ENCODE measurements at regions not wholly inside any gene's neighbourhood (a gene's known extent, or its start where the extent isn't known, plus 50 kb on each side); places are given as distances from the start of the nearest gene placed in this dataset.
"Not testable (repeated sequence)": the region's sequence is repeated elsewhere in the genome, so short reads cannot be mapped to it uniquely, and the experiment has no call there.

DNA sequence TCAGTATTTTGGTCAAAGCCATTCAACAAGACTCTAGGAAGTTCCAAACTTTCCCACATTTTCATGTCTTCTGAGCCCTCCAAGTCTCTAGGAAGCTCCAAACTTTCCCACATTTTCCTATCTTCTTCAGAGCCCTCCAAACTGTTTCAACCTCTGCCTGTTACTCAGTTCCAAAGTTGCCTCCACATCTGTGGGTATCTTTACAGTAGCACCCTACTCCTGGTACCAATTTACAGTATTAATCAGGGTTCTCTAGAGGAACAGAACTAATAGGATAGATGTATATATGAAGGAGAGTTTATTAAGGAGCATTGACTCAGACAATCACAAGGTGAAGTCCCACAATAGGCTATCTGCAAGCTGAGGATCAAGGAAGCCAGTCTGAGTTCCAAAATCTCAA is 296.0 kb upstream of the CCL2 start:
- DNase-seq = not testable (repeated sequence)

DNA sequence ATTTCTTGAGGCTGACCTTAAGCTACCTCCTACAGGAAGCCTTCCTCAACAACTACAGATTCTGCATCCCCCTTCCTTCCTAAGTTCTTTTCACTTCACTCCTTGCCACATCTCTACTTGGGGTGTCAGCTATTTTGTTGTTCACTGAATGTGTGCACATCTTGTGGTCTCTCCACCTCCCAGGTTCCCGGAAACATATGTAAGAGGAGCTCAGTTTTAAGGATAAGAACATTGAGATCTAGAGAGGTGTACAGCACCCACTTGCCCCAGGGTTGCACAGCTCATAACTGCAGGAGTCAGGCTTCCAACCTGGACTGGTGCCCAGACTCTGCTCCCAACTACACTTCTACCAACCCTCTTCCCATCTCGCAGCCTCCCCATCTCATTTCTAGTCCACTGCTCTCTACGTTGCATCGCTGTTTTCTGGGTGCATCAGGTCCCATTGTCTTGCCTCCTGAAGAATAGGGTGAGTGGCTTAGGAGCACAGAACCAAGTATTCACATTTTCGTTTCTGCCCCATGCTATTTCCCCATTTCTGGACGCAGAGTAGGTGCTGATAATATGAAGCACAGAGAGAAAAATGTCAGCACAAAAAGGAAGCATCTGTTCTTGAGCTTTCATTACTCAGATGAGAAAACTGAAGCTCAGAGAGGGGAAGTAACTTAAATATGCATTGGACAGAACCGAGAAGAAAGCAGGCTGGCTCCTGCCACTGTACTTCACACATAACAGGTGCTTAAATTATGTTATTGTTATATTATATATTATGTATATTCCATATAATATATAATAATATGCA is 292.0 kb upstream of the CCL2 start:
- DNase-seq = no peak

DNA sequence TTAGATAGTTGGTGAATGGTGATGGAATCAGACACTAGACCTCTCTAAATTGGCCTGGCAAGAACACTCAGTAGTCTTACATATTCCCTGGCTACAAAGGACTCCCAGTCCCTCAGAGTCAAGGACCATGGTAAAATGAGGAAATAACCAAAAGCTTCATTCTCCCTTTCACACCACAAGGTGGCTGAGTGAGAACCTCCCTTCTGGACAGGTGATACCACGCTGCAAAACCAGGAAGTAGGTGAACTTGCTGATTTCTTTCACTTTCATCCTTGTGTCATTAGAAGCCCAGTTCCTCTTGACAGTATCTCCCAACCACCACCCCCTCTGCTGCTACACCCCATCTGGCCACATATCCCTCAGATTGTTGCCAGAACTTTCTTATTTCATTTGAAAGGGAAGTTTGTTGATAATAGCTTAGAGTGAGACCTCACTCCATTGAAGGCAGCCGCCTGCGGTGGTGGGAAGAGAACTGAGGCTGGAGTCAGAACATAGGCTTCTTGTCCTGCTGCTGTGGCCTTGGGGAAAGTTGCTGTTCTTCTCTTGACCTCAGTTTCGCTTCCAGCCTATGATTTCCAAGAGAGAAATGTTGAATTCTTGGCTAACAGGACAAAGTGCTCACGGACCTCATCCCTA is 290.6 kb upstream of the CCL2 start:
- no peak for DNase-seq

DNA sequence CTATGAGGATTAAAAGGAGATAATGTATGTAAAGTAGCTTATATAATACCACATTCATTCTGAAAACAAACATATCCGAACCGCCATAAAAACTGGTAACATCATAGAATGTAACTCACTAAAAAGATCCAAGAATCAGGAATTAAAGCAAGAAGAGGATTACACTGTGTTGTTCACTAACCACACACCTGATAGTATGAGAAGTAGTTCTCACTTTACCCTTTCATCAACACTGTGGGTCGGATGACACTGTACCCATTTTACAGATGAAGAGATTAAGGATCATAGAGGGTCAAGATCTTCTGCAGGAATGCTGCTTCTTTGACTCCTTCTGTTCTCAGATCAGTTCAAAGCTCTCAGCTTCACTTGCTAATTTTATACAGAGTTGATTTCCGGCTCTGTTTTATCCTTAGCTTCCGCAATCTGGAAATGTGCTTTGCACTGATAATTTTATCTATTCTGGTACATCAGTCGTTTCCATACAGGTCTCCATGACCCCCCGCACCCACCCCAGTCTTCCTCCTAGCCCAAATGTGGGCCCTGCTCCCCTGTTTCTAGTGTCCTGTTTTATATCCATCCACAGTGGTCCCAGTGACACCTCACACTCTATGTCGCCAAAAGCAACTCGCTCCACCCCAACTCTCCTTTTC is 288.6 kb upstream of the CCL2 start:
- no peak for DNase-seq

- DNase-seq = no peak
Observed at GRCh38 chr17:33967608-33968349, 287.3 kb upstream of the CCL2 start.

GRCh38 chr17:33968350-33969044 is 286.6 kb upstream of the CCL2 start:
- DNase-seq = peak; percentile 5

DNA sequence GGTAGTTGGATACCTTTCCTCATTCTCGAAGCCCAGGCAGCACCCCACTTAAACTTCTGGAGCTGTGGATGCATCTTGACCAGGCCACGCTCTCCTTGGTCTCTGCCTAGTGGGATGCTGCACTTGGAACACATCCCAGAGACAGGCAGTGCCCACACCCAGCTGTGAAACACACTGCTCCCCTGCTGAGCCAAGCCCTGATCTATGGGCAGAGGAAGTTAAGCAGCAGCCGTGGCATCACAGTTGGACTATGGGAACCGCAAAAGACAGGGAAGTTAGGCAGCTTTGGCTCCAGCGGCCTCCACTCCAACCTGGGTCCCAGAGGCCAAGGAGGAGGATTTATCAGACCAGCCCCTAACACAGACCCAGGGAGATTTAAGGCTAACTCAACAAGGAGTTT is 284.8 kb upstream of the CCL2 start:
- DNase-seq = no peak

DNA sequence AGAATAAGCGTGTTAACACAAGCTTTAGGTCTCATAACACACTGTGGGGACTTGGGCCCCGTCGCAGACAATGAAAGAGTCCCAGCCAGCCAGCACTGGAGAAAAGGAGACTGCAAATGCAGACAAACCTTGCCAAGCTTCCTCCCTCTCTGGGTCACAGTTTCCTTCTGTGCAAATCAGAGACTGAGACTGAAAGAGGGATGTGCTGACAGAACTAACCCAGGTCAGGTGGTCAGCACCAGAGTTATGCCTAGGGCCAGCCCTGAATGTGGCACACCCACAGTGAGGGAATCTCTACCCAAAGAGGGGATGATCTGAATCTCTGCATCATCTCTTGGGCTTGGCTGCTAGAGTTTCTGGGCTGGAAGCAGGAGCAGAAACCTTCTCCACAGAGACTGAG is 282.3 kb upstream of the CCL2 start:
- no peak for DNase-seq

GRCh38 chr17:33973491-33973890 is 281.6 kb upstream of the CCL2 start:
- no peak for DNase-seq

DNA sequence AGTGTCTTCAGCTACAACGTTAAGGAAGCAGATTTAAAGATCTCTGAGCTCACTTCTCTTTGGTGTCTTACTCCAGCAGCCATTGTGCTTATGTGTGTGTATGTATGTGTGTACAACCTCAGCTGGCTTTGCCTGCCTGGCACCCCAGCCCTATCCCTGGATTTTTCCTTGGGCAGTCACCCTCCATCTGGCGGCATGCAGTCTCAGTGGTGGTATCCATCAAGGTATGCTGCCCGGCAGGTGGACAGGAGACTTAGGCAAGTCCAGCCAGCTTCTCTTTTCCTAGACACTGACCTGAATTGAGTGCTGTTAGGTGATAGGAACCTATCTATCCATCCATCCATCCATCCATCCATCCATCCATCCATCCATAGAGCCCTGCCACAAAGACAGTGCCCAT is 280.8 kb upstream of the CCL2 start:
- no peak for DNase-seq

- no peak for DNase-seq
Observed at GRCh38 chr17:33976831-33977230, 278.3 kb upstream of the CCL2 start.

GRCh38 chr17:33977729-33978514 is 277.2 kb upstream of the CCL2 start:
- no peak for DNase-seq

GRCh38 chr17:33978889-33979288 is 276.2 kb upstream of the CCL2 start:
- DNase-seq = no peak

- no peak for DNase-seq
Observed at GRCh38 chr17:33980193-33980592, 274.9 kb upstream of the CCL2 start.

GRCh38 chr17:33981711-33982601 is 273.1 kb upstream of the CCL2 start:
- DNase-seq = no peak

DNA sequence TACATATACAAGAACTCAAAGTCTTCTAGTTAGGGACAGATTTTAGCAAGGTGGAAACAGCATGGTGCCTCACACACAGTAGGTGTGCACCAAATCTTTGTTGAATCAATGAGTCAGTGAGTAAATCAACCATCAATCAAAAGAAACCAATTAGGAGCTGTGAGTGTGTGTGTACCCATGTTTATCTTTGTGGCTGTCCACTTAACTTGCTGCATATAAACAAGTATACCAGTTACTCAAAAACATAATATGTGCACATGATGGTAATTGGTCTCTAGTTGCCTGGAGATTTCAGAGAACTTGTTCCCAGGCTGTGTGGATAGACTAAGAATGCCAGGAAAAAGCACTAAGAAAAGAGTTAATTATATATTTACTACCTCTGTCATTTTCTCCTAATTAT is 272.2 kb upstream of the CCL2 start:
- no peak for DNase-seq

DNA sequence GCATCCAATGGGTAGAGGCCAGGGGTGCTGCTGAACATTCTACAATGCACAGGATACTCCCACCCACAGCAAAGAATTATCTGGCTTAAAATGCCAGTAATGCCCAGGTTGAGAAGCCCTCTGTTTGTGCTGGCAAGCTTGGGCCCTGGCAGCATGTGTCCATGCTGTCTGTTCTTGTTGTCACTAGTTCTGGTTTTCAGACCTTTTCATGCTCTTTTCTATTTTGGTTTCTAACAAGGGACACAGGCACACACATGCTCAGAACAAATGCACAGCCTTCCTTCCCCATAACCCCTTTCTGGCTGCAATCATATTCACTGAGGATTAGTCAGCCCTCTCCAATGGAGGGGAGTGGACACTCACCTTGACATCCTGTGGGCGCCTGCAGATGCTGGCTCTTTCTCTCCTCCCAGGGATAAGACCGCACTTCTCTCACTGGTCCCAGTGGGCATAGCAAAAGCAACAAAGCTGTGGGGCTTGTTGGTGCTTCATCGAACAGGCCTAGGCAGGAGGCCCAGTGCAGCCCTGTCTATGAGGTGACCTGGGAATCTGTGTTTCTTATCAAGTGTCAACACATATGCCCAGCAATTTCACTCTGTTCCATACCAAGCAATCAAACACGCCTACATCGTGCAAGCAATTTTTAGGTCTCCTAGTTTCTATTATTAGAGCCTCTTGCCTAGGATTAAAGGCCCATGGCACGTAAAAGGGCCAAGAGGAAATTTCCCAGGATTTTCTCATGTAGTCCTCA is 271.1 kb upstream of the CCL2 start:
- no peak for DNase-seq

DNA sequence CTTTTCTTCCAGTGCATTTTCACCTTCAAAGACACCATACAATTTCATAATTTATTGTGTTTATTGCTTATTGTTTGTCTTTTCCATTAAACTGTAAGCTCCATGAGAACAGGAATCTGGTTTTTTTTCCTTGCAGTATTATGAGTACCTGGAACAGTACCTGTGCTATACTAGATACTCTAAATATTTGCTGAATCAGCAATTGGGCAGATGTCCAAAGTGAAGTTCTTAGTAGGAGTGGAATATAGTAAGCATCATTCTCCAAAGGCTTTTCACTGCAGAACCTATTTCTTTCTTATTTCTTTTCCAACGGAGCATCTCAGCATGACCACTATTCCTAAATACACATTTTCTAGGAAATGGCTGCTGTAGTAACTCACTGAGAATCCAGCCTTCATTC is 269.0 kb upstream of the CCL2 start:
- no peak for DNase-seq

DNA sequence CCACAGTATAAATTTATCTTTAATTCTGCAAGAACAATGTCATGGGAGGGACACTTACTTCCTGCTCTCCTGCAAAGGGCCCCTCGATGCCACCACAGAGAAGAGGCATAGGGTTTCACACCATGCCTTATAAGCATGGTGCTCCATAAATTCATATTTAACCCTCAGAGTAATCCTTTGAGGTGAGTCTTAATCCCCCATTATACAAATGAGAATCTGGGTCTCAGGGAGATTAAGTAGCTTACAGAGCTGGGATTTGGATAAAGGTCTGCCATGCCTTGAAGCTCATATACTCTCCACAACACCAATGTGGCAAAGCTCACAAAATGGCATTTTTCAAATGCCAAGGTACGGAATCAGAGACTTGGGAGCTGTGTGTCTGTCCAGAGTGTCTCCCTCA is 268.5 kb upstream of the CCL2 start:
- no peak for DNase-seq

DNA sequence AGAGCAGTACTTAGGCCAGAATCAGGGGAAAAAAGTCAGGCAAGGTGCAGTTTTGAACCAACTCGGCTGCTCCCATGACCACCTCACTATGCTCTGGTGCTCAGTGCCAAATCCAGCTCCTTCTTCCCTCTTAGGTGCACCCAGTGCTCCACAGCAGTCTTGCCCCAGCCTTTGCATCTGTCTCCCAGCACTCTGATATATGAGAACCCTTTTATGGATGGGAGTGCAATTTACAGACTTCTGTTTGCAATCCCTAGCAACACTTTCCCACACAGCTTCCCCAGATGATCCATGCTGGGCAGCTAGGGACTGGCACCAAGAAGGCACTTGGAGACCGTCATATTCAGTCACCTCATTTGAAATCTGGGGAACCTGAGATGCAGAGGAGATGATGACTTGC is 267.9 kb upstream of the CCL2 start:
- no peak for DNase-seq

Data from activated gamma-delta T cell treated with Interleukin-2 at 50 U/mL for 16 hours (primary cell).